ENCODE measurements at regions not wholly inside any gene's neighbourhood (a gene's known extent, or its start where the extent isn't known, plus 50 kb on each side); places are given as distances from the start of the nearest gene placed in this dataset.

- H3K27ac ChIP-seq (ENCODE audit: low read length in 2 of 2): no peak overlapping the region
- 96% methylated on average over 7 of the region's 10 CpGs for WGBS (ENCODE audit: insufficient coverage)
- H3K36me3 ChIP-seq (replicated peaks in 1 of 2; ENCODE audit: control extremely low read depth in 1 of 2, control insufficient read depth in 1 of 2, extremely low read depth in 1 of 2, insufficient read depth in 2 of 2, low read length in 1 of 2): no peaks in the 10 kb centered on the region
- CTCF ChIA-PET: interaction anchor here (0.6 to 1.6 kb wide), 3 partner anchors 107 to 473 kb away, joined by 3 to 5 read pairs (median 3); no protein-coding TSS in a partner anchor
- no peak overlapping the region for H3K4me2 ChIP-seq (replicated peaks; ENCODE audit: low read depth, low read length, poor library complexity, severe bottlenecking)
- no peak overlapping the region for H3K4me3 Mint-ChIP-seq
- H3K4me3 ChIP-seq (ENCODE audit: control extremely low read depth in 1 of 5, extremely low read depth in 1 of 5, insufficient read depth in 1 of 5, low read depth in 2 of 5, low read length in 4 of 5): no peak overlapping the region
- no peak for TF ChIP-seq CTCF (IDR thresholded peaks at IDR 0.05)
- no peak for TF ChIP-seq EZH2 (IDR thresholded peaks at IDR 0.05; ENCODE audit: borderline replicate concordance, insufficient read depth, low read depth, low read length, poor library complexity, severe bottlenecking)
- peaks cover 8% of the 10 kb centered on the region for H3K27me3 Mint-ChIP-seq
- peaks cover 0 to 4% (median 0%) of the 10 kb centered on the region in 4 experiments for H3K27me3 ChIP-seq (replicated peaks in 1 of 4; ENCODE audit: control extremely low read depth in 1 of 4, control insufficient read depth in 3 of 4, insufficient read depth in 4 of 4, low read length in 3 of 4)
- H4K20me1 ChIP-seq (ENCODE audit: control insufficient read depth, insufficient read depth, low read length, poor library complexity, severe bottlenecking): no peaks in the 10 kb centered on the region
- H3K9me3 ChIP-seq (ENCODE audit: control extremely low read depth in 1 of 3, control insufficient read depth in 2 of 3, insufficient read depth in 1 of 3, low read length in 2 of 3): no peaks in the 10 kb centered on the region
- POLR2A ChIA-PET: no interaction called here
- no peak overlapping the region for H3K27ac Mint-ChIP-seq
- no peak for DNase-seq
- no peak for ATAC-seq (ENCODE audit: low read depth)
- intact Hi-C loops (cut with micrococcal nuclease): no loop called here
- no peaks in the 10 kb centered on the region for H3K79me2 ChIP-seq (ENCODE audit: control insufficient read depth, insufficient read depth, low read length)
- no peak overlapping the region for H3K9ac ChIP-seq (ENCODE audit: low read length)
- no peaks in the 10 kb centered on the region for H3K4me1 Mint-ChIP-seq
- H3K4me1 ChIP-seq (ENCODE audit: control insufficient read depth in 2 of 2, insufficient read depth in 2 of 2, low read length in 2 of 2): no peaks in the 10 kb centered on the region
- H2AFZ ChIP-seq (ENCODE audit: insufficient read depth, low read depth, low read length, poor library complexity, severe bottlenecking): no peak overlapping the region
- no peaks in the 10 kb centered on the region for H3K9me3 Mint-ChIP-seq (ENCODE audit: insufficient read depth)
Observed at GRCh38 chr15:62846131-62846804, 196.3 kb upstream of the TPM1 start.

GRCh38 chr15:62846805-62847495 lies 195.6 kb upstream of the TPM1 start:
- H3K27me3 Mint-ChIP-seq: peaks cover 8% of the 10 kb centered on the region
- Histone ChIP-seq H3K9ac (ENCODE audit: low read length) (no peak overlapping the region), H3K4me2 (replicated peaks; ENCODE audit: low read depth, low read length, poor library complexity, severe bottlenecking) (no peak overlapping the region), H4K20me1 (ENCODE audit: control insufficient read depth, insufficient read depth, low read length, poor library complexity, severe bottlenecking) (no peaks in the 10 kb centered on the region), H3K27me3 (replicated peaks in 1 of 4; ENCODE audit: control extremely low read depth in 1 of 4, control insufficient read depth in 3 of 4, insufficient read depth in 4 of 4, low read length in 3 of 4) (peaks cover 0 to 4% (median 0%) of the 10 kb centered on the region in 4 experiments), H3K4me1 (ENCODE audit: control insufficient read depth in 2 of 2, insufficient read depth in 2 of 2, low read length in 2 of 2) (no peaks in the 10 kb centered on the region), H3K36me3 (replicated peaks in 1 of 2; ENCODE audit: control extremely low read depth in 1 of 2, control insufficient read depth in 1 of 2, extremely low read depth in 1 of 2, insufficient read depth in 2 of 2, low read length in 1 of 2) (no peaks in the 10 kb centered on the region), H3K27ac (ENCODE audit: low read length in 2 of 2) (no peak overlapping the region), H2AFZ (ENCODE audit: insufficient read depth, low read depth, low read length, poor library complexity, severe bottlenecking) (no peak overlapping the region), H3K79me2 (ENCODE audit: control insufficient read depth, insufficient read depth, low read length) (no peaks in the 10 kb centered on the region), H3K4me3 (ENCODE audit: control extremely low read depth in 1 of 5, extremely low read depth in 1 of 5, insufficient read depth in 1 of 5, low read depth in 2 of 5, low read length in 4 of 5) (no peak overlapping the region), H3K9me3 (ENCODE audit: control extremely low read depth in 1 of 3, control insufficient read depth in 2 of 3, insufficient read depth in 1 of 3, low read length in 2 of 3) (no peaks in the 10 kb centered on the region)
- ATAC-seq (ENCODE audit: low read depth) (no peak), DNase-seq (no peak)
- CTCF ChIA-PET: interaction anchor here (0.6 to 1.6 kb wide), 2 partner anchors 248 to 473 kb away, joined by 3 to 5 read pairs; no protein-coding TSS in a partner anchor
- no peaks in the 10 kb centered on the region for H3K9me3 Mint-ChIP-seq (ENCODE audit: insufficient read depth)
- H3K27ac Mint-ChIP-seq: no peak overlapping the region
- WGBS (ENCODE audit: insufficient coverage): 99% methylated on average over 7 of the region's 8 CpGs
- H3K4me3 Mint-ChIP-seq: no peak overlapping the region
- POLR2A ChIA-PET: no interaction called here
- intact Hi-C loops (cut with micrococcal nuclease): no loop called here
- TF ChIP-seq EZH2 (IDR thresholded peaks at IDR 0.05; ENCODE audit: borderline replicate concordance, insufficient read depth, low read depth, low read length, poor library complexity, severe bottlenecking): no peak
- H3K4me1 Mint-ChIP-seq: no peaks in the 10 kb centered on the region

All from B cell (primary cell).